GM03348 (cell line): ENCODE measurements at regions not wholly inside any gene's neighbourhood (a gene's known extent, or its start where the extent isn't known, plus 50 kb on each side); places are given as distances from the start of the nearest gene placed in this dataset.

Source experiments
- DNase-seq: peaks from one replicate; pipeline ENCODE4 v3.0.0; 2012; ENCODE audit warnings: low spot score

DNA sequence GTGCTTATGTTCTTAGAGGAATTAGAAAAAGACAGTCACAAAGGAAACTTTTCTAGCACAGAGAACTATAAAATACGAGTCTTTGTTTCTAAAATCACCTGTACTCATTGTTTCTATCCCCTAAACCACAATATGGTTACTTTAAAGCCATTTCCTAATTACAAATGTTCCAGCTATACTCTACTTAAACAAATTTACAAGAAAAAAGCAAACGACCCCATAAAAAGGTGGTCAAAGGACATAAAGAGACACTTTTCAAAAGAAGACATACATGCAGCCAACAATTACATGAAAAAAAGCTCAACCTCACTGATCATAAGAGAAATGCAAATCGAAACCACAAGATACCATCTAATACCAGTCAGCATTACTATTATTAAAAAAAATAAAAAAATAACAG is 447.3 kb downstream of the RAB28 start:
- no peak for DNase-seq

DNA sequence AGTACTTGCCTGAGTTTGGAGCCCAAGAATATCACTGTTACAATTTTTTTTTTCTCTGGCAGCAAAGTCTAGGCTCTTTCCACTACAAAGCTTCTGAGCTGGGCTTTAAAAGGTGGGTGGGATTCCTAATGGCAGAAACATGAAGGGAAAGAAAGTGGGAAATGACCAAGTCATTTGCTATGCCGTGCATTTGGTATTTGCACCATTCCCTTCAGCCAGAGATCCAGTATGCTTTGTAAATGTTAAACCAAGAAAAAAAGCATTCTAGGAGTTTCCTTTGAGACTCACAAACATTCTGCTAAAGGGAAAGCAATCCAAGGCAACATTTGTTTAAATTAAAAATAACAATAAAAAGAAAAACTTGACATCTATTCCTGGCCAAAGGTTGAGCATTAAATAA is 451.2 kb downstream of the RAB28 start:
- no peak for DNase-seq

DNA sequence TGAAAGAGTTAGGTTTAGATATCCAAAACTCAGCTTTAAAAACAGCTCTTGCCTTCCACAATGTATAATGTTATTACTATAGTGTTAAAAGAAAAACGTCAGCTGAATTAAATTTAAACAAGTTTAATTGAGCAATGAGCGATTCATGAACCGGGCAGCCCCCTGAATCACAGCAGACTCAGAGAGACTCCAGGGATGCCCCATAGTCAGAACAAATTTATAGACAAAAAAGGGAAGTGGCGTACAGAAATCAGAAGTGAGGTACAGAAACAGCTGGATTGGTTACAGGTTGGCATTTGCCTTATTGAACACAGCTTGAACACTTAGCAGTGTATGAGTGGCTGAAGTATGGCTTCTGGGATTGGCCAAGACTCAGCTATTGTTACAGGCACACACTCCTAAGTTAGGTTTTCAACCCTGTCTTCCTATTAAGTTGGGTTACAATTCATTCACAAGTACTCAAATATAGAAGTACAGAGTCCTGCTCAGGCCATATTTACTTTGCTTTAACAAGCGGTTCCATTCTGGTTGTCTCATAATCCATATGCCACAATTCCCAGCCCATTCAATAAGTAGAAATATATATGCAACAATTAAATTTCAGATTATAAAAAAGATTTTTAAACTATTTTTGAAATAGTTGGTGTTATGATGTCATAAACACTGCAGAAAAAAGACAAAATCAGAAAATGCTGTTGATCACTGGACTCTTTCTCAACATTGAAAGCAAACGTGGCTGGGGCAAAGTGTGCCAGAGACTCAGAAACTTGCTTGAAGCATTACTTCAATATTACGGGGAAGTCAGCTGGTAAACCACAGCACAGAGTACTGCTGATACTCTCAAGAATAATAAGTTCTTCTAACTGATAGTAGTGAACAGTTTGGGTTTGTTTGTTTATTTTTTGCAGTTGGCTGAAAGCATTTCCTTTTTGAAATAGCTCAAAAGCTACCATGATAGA is 459.7 kb downstream of the RAB28 start:
- no peak for DNase-seq

DNA sequence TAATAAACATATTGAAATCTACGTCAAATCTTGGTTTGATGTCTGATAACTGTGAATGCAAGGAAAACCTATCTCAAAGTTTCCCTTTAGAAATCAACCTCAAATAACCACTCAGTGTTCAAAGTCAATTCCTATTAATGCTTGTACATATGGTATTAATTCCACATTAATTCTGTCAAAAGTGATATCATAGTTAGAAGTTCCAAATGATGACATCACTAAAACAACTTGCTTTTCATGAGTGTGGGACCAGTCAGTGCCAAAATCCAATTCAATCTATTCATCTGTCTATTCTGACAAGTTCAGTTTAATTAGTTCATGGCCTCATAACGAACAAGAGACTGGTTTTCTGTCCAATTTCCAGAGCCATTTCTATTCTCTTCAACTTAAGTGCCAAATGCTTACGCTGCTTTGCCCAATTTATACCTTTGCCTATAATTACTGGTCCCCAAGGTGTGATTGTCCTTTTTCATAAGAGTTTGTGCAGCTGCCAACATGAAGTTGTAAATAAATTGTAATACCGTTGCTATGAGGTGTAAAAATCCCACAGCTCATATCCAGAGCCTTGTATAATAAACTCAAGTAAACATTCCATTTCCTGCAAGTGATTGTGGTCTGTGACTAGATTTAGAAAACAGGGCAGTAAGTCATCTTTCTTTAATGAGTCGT is 476.2 kb downstream of the RAB28 start:
- no peak for DNase-seq

DNA sequence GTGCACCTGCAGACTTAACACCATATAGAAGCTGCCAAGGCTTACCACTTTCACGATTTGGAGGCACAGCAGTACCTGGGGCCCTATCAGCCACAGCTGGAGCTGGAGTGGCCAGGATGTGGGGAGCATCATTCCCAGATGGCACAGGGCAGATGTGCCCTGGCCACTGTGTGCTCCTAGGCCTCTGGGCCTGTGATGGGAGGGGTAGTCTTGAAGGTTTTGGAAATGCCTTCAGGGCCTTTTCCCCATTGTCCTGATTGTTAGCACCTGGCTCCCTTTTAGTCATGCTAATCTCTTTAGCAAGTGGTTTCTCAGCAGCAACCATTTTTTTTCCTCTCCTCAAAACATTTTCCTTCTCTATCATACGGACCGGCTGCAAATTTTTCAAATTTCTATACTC is 490.2 kb downstream of the RAB28 start:
- no peak for DNase-seq

DNA sequence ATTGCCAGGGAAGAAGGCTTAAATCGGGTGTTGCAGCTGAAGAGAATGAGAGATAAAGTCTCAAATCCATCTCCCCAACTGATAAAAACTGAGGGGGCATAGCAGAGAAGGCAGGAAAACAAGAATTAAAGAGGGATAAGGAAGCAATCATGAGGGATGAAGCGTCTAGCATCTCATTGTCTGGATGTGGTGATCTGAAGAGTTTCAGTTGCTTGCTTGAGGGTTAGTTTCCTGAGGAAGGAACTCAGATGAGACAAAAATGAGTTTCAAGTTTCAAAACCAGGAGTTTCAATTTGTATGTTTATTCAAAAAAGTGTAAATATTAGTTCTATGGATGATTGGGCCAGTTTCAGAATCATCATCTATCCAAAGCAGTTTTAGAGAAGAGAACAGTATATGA is 496.9 kb downstream of the RAB28 start:
- DNase-seq, result no peak

DNA sequence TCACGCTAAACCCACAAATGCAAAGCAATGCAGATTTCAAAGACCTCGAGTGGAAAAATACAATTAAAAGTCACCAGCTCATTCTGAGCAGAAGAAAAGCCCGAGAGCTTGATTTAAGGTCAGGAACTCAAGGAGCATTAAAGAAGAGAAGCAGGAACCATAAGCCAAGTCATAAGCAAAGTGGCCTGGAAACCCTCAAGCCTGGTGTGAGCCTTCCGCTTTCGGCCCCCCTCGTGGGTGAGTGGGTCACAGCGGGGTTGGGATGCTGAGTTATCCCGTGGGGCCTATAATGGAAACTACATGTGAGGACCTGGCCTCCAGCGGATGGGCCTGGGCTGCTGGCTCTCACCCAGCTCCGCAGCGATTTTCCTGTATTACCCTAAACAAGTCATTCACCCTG is 504.3 kb downstream of the RAB28 start:
- DNase-seq, result no peak

DNA sequence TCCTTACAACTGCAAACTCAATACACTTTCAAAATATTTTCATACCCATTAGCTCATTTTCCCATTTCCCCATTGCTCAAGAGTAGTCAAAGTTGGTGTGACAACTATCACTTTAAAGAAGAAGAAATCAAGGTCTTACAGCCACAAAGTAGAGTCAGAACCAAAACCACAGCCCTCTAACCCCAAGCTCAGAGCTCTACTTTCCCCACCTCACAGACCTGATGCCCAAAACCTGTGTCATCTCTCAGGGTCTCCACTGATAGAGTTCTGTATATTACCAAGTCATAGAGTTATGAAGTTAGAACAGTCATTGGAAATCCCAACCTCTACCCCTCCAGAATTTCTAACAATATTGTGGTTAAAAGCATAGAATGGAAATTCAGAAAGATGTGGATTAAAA is 505.8 kb downstream of the RAB28 start:
- DNase-seq, result no peak

DNA sequence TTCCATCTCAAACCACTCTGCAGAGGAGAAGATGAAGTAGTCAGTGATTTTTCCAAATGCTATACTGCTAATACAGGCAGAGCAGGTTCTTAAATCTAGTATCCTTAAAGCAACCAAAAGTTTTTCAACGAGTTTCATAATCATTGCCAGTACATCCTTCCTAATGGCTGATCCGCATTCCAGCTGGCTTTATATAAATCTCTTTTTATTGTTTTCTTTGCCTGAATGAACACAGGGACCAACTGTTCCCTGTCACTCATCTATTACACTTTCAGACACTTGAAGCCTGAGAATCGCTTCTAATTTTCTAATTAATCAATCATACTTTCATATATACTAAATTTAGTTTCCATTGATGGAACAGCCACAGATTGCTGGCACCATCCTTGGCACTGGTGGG is 508.6 kb downstream of the RAB28 start:
- DNase-seq, result no peak

DNA sequence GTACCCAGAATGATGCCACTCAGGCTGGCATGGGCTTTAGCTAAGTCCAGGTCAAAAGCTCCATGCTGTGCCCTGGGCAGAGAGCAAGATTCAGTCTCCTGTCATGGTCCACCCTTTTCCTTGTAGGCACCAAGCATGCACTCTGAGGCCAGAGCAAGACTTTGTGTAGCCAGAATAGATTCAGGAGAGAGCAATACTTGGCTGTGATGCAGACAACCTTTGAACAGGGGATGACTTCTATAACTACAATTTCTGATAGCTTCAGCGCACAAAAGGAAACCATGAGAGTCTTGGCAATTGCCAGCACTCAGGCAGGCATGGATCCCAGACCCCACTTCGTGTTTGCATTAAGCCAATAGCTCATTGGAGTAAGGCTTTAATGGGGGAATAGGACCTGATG is 510.6 kb downstream of the RAB28 start:
- no peak for DNase-seq

DNA sequence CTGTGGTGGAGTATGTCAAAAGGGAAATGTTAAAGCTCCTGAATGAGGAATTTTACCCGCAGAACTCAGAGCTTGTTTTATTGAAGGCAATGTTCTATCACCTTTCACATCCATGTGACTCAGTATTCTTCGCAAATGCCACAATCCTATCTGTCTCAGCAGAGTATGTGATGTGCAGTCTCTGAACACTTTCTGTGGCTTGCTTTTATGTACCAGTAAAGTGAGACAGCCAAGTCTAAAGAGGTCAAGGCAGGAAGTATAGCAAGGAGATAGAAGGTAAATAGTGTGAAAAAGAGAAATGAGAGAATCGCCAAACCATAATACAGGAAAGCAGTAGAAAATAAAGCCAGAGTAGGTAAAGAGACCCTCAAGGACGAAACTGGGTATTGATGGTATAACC is 515.8 kb downstream of the RAB28 start:
- DNase-seq, result no peak

DNA sequence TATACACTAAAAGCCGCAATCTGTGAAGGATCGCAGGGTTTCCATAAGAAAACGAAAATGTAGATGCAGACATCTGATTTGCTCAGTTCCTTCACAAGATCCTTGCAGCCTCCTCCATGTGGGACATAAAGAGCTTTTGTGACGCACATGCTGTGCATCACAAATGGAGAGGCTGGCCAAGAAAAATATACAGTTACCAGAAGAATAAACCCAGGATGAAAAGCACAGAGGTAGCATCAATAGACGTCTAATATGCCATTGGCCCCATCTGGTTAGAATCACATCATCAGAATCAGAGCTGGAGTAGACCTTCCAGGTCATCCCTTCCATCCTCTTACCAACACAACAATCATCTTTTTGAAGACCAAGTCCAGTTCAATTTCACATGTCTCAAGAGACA is 517.4 kb downstream of the RAB28 start:
- no peak for DNase-seq

DNA sequence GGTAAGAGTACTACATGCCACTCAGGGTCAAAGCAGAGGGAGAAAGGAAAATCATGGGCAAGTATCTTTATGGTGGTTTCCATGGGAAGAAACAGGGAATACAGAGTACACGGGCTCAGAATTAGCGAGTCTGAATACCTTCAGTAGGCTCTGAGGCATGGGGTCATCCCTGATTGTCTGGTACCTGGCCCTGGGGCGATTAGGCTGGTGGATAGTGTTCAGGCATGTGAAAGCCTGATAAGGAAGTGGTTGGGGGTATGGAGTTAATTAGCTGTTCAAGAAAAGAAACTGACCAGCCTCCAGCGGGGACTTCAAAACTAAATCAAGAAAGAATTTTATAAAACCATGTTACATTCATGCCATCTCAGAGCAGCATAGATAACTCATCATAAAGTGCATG is 518.8 kb downstream of the RAB28 start:
- DNase-seq, result no peak

DNA sequence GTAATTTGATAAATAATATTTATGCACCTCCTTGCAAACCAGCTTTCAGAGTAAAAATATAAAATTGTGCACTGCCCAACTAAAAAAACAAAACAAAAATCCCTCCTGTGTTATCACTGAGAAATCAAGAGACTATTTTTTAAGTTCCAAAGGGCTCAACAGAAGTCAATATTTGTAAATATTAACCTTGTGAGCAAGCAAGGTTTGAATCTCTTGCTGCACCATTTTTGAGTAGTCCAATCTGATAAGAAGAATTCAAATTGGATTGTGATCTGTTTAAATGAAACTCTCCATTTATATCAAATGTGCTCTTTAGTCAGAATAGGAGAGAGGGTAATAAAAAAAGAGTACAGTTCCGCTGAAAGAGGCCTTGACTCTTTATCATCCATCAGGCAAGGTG is 520.2 kb downstream of the RAB28 start:
- no peak for DNase-seq

DNA sequence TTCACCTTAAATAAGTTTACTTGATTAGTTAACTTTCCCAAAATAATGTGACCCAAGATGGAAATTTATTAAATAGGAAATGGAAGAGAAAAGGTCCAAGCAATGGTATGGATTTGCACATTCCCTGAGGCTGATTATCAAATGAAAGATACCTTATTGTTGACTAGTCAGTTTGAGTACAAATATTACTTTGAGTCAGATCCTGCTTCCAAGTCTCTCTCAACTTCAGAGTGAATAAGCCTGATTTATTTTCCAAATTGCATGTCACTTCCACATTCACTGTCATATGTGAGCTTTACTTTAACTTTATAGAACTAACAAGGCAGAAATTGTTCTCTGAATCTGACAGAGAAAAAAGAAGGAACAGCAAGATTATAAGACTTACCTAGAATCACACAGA is 520.8 kb downstream of the RAB28 start:
- no peak for DNase-seq

DNA sequence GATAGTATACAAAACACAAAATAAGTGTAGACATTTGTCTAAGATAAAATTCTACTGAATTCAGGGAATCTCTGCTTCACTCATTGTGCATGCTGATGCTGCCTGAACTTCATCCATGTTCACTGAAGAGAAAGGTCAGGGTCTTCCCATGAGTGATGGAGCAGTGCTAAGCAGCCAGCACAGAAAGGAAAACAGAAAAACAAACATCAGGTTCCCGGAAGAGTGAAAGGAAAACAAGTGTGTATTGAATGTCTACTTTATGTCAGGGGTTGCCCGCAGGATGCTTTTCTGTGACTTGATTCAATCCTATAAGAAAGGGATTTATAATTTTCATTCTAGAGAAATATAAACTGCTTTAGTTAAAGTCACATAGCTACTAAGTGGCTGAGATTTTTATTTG is 522.4 kb downstream of the RAB28 start:
- DNase-seq, result no peak

DNA sequence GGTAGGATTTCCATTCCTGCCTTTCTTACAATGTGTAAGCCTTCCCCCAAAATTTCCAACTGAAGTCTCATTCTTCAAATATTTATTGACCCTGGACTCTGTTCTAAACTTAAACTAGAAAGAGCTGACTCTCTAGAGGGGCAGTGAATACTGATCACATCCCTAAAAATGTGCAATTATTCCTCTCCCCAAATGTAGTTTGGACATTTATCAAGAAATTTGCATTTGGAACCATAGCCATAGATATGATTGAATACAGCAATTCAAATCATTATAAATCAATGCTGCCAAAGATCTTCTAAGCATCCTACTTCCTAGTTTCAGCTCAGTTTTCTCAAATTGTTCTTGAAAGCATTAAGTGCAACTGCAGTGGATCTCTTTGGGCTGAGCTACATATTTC is 525.7 kb downstream of the RAB28 start:
- DNase-seq, result no peak

DNA sequence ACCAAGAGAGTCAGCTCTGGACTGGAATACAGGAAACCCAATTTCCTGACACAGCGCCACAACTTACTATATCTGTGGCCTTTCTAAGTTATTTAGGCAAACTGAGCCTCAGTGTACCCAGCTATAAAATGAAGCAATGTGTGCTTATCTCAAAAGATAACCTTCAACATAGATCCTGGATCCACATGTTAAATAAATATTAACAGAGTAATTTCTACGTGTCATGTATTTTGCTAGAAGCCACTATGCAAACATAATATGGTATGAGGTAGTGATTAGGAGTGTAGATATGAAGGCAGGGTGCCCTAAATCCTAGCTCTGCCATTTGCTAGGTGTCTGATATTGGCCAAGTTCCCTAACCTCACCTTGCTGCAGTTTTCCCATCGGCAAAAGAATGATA is 527.0 kb downstream of the RAB28 start:
- DNase-seq, result no peak

DNA sequence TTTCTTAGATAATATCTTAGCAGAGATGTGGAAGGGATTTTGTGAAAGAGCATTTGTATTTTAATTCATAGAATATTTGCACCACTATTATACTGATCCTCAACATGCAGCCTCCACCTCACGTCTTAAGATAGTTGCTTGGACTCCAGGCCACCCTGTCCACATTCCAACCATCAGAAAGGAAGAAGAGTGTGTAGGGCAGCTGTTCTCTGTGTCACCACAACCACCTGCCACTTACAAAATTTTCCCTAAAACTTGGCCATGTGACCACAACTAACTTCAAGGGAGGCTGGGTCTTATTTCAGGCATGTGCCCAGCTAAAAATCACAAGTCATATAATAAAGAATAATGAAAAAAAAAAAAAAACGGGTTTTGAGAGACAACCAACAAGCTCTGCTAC is 528.1 kb downstream of the RAB28 start:
- no peak for DNase-seq

DNA sequence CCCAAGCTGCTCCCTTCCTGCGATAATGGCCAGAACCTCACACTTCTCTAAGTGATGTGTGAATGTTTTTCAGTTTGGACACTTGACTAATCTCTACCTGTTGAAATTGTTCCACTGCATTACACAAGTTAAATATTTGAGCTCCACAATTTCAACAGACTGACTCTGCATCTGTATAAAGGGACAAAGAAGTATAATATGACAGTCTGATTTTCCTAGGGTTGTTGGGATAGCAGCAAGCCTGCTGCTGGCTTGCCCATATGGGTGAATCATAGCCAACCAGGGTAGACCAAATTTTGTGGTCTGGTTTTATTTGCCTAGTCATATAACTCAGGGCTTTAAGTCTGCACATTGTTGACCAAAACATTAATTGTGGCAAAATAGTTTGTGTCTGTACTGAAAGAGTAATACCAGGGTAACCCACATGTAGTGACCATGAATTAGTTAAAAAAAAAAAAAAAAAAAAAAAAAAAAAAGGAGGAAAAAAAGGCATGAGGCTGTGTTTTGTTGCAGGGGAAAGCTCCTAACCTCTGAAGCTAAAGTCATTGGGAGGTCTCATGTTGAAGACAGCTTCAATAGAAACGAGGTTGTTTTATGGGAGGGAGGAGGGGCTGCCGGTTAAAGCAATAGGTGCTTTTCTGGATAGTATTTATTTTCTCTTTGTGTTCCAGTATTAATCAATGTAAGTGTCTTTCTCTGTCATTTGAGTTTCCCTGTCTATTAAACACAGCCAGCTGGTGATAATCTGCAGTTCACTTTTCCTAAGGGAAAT is 534.2 kb downstream of the RAB28 start:
- DNase-seq, result no peak

DNA sequence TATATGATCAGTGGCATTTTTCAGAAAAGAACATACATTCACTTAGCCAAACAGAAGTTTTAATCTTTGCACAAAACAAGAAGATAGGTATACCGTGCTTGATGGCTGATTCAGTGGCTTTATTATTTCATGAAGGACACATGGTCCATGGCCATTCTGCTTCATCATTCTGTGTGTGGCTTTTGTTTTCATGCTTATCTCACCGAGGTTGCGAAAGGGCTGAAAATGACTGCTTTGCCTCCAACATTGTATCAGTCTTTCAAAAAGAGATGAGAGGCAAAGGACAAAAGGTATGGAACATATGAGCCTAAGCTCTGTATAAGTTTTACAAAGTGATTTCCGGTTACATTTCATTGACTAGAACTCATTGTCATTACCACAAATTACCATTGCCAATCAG is 541.1 kb downstream of the RAB28 start:
- no peak for DNase-seq

DNA sequence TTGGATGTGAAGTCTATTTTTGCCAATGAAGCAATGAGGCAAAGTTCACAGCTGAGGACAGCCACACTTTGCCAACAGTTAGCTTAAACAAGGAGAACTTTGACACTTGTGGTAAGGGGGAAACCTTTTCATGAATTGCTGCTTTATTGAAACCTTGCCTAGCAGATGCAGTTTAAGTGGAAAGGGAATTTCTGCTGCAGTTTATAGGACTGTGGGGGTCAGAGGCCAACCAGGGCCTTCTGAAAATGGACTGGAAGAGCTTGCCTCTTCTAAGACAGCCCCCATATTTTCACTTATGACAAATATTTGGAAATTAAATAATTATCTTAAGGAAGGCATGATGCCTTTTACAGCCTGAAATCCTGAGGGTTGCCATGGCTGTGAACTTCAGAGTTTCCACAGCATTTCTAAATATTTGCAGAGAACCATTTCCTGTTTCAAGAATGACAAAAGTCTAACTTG is 550.3 kb downstream of the RAB28 start:
- DNase-seq, result no peak
